Progenitor cell of endocrine pancreas (in vitro differentiated cells): ENCODE measurements at regions not wholly inside any gene's neighbourhood (a gene's known extent, or its start where the extent isn't known, plus 50 kb on each side); places are given as distances from the start of the nearest gene placed in this dataset.

Experiments used
- DNase-seq: peaks from one replicate; pipeline ENCODE4 v3.0.0; 2021; ENCODE audit warnings: low spot score; ENCODE audit not compliant: unreplicated experiment
- H3K27ac Mint-ChIP-seq: 2 replicates; pipeline ENCODE4 v1.8.0; 2021; ENCODE audit warnings: mild to moderate bottlenecking, moderate library complexity, mixed read lengths
- H3K27me3 Mint-ChIP-seq: 2 replicates; pipeline ENCODE4 v1.8.0; 2021; ENCODE audit warnings: mixed read lengths
- H3K36me3 Mint-ChIP-seq: 2 replicates; pipeline ENCODE4 v1.8.0; 2022; ENCODE audit warnings: mixed read lengths; ENCODE audit not compliant: insufficient read depth
- H3K4me1 Mint-ChIP-seq: 2 replicates; pipeline ENCODE4 v1.8.0; 2021; ENCODE audit warnings: low read depth, mixed read lengths
- H3K4me3 Mint-ChIP-seq: 2 replicates; pipeline ENCODE4 v1.8.0; 2021; ENCODE audit warnings: low read depth, mild to moderate bottlenecking, moderate library complexity, mixed read lengths
- H3K9me3 Mint-ChIP-seq: 2 replicates; pipeline ENCODE4 v1.8.0; 2021; ENCODE audit warnings: low read depth, mixed read lengths
- CTCF ChIP-seq: fragments of 200-600 bp; sonication (generic); IDR thresholded peaks from one replicate; pipeline ENCODE4 v1.5.0; 2021; ENCODE audit warnings: antibody characterized with exemption, mild to moderate bottlenecking; ENCODE audit not compliant: unreplicated experiment

GRCh38 chr21:16767201-16767600, 745.6 kb upstream of the CXADR start:
- H3K27me3 Mint-ChIP-seq, result no peaks in the 10 kb centered on the region
- no peak overlapping the region for H3K4me3 Mint-ChIP-seq
- no peak for TF ChIP-seq CTCF
- no peak for DNase-seq
- H3K36me3 Mint-ChIP-seq, result no peaks in the 10 kb centered on the region
- no peaks in the 10 kb centered on the region for H3K4me1 Mint-ChIP-seq
- H3K9me3 Mint-ChIP-seq, result peaks cover 4% of the 10 kb centered on the region
- H3K27ac Mint-ChIP-seq, result no peak overlapping the region

GRCh38 chr21:16768096-16768495, 744.7 kb upstream of the CXADR start:
- no peak overlapping the region for H3K4me3 Mint-ChIP-seq

GRCh38 chr21:16770266-16770665, 742.6 kb upstream of the CXADR start:
- Mint-ChIP-seq H3K27ac (no peak overlapping the region), H3K36me3 (no peaks in the 10 kb centered on the region), H3K4me3 (no peak overlapping the region), H3K4me1 (peaks cover 2% of the 10 kb centered on the region), H3K9me3 (no peaks in the 10 kb centered on the region), H3K27me3 (no peaks in the 10 kb centered on the region)
- no peak for TF ChIP-seq CTCF
- DNase-seq, result no peak

More at GRCh38 chr21:16768096-16768495, 744.7 kb upstream of the CXADR start:
- H3K36me3 Mint-ChIP-seq, result no peaks in the 10 kb centered on the region
- no peak for DNase-seq
- H3K9me3 Mint-ChIP-seq, result no peaks in the 10 kb centered on the region
- H3K27me3 Mint-ChIP-seq, result no peaks in the 10 kb centered on the region
- H3K27ac Mint-ChIP-seq, result no peak overlapping the region
- no peaks in the 10 kb centered on the region for H3K4me1 Mint-ChIP-seq
- TF ChIP-seq CTCF, result no peak

GRCh38 chr21:16773206-16773605, 739.6 kb upstream of the CXADR start:
- TF ChIP-seq CTCF, result no peak
- H3K9me3 Mint-ChIP-seq, result no peaks in the 10 kb centered on the region
- H3K4me3 Mint-ChIP-seq, result no peak overlapping the region
- H3K4me1 Mint-ChIP-seq, result peaks cover 2% of the 10 kb centered on the region
- H3K27ac Mint-ChIP-seq, result no peak overlapping the region
- no peaks in the 10 kb centered on the region for H3K27me3 Mint-ChIP-seq
- DNase-seq, result no peak
- no peaks in the 10 kb centered on the region for H3K36me3 Mint-ChIP-seq

GRCh38 chr21:16775076-16775475, 737.8 kb upstream of the CXADR start:
- Mint-ChIP-seq H3K27me3 (no peaks in the 10 kb centered on the region), H3K9me3 (no peaks in the 10 kb centered on the region), H3K36me3 (no peaks in the 10 kb centered on the region), H3K4me3 (no peak overlapping the region), H3K4me1 (peaks cover 2% of the 10 kb centered on the region), H3K27ac (no peak overlapping the region)
- DNase-seq, result no peak
- TF ChIP-seq CTCF, result no peak
